GM19239 (cell line): ENCODE measurements at regions not wholly inside any gene's neighbourhood (a gene's known extent, or its start where the extent isn't known, plus 50 kb on each side); places are given as distances from the start of the nearest gene placed in this dataset.

Experiments used
- DNase-seq: peaks from one replicate; pipeline ENCODE4 v3.0.0; 2011; ENCODE audit warnings: low spot score; ENCODE audit not compliant: insufficient read length
- FAIRE-seq: peaks from 2 replicates; lab custom pipeline; 2011; peaks lifted over from hg19 to GRCh38; lab: Jason Lieb, UNC

GRCh38 chr10:29039091-29039490 is 249.8 kb upstream of the LYZL1 start:
- no peak for FAIRE-seq
- DNase-seq, result no peak

- no peak for DNase-seq
- no peak for FAIRE-seq
Observed at GRCh38 chr10:29039677-29040189, 249.1 kb upstream of the LYZL1 start.

- no peak for FAIRE-seq
- no peak for DNase-seq
Observed at GRCh38 chr10:29041616-29042015, 247.3 kb upstream of the LYZL1 start.

GRCh38 chr10:29048506-29048905 is 240.4 kb upstream of the LYZL1 start:
- no peak for FAIRE-seq
- no peak for DNase-seq

GRCh38 chr10:29050081-29050480 is 238.8 kb upstream of the LYZL1 start:
- DNase-seq, result no peak
- FAIRE-seq, result no peak

GRCh38 chr10:29055101-29055500 is 233.8 kb upstream of the LYZL1 start:
- FAIRE-seq (no peak), DNase-seq (no peak)

- no peak for FAIRE-seq
- no peak for DNase-seq
Observed at GRCh38 chr10:29056729-29057128, 232.1 kb upstream of the LYZL1 start.

GRCh38 chr10:29057822-29058331 is 231.0 kb upstream of the LYZL1 start:
- FAIRE-seq (no peak), DNase-seq (no peak)

GRCh38 chr10:29063806-29064644 is 224.8 kb upstream of the LYZL1 start:
- FAIRE-seq, result no peak

GRCh38 chr10:29064680-29065079 is 224.2 kb upstream of the LYZL1 start:
- FAIRE-seq, result no peak

More at GRCh38 chr10:29063806-29064644, 224.8 kb upstream of the LYZL1 start:
- DNase-seq, result no peak

GRCh38 chr10:29067161-29067560 is 221.7 kb upstream of the LYZL1 start:
- no peak for FAIRE-seq
- no peak for DNase-seq

More at GRCh38 chr10:29064680-29065079, 224.2 kb upstream of the LYZL1 start:
- DNase-seq, result no peak

GRCh38 chr10:29067628-29068027 is 221.2 kb upstream of the LYZL1 start:
- DNase-seq, result no peak
- FAIRE-seq, result no peak

- no peak for FAIRE-seq
- no peak for DNase-seq
Observed at GRCh38 chr10:29068302-29068701, 220.6 kb upstream of the LYZL1 start.

- no peak for FAIRE-seq
- DNase-seq, result no peak
Observed at GRCh38 chr10:29068966-29069365, 219.9 kb upstream of the LYZL1 start.

GRCh38 chr10:29069941-29070340 is 218.9 kb upstream of the LYZL1 start:
- FAIRE-seq (no peak), DNase-seq (no peak)

- FAIRE-seq (no peak), DNase-seq (no peak)
Observed at GRCh38 chr10:29078919-29079318, 210.0 kb upstream of the LYZL1 start.

GRCh38 chr10:29081231-29081630 is 207.6 kb upstream of the LYZL1 start:
- FAIRE-seq, result no peak
- DNase-seq, result no peak

- FAIRE-seq (no peak), DNase-seq (no peak)
Observed at GRCh38 chr10:29081951-29082685, 206.8 kb upstream of the LYZL1 start.

- no peak for DNase-seq
- no peak for FAIRE-seq
Observed at GRCh38 chr10:29083096-29083495, 205.8 kb upstream of the LYZL1 start.

- FAIRE-seq, result no peak
- no peak for DNase-seq
Observed at GRCh38 chr10:29084681-29085307, 204.1 kb upstream of the LYZL1 start.

GRCh38 chr10:29089091-29089490 is 199.8 kb upstream of the LYZL1 start:
- DNase-seq (no peak), FAIRE-seq (no peak)
